GM10266 (cell line): ENCODE measurements at regions not wholly inside any gene's neighbourhood (a gene's known extent, or its start where the extent isn't known, plus 50 kb on each side); places are given as distances from the start of the nearest gene placed in this dataset.

Experiments used
- DNase-seq: peaks from one replicate; pipeline ENCODE4 v3.0.0; 2012; ENCODE audit errors: extremely low spot score
- TF ChIP-seq, protein P1 (sequence below): IDR thresholded peaks from 2 replicates; pipeline ENCODE4 v1.5.1; 2012; ENCODE audit warnings: mild to moderate bottlenecking, low read depth; ENCODE audit not compliant: control insufficient read depth, insufficient read depth; ENCODE audit errors: missing control alignments

- DNase-seq = no peak
- TF ChIP-seq, protein P1, sequence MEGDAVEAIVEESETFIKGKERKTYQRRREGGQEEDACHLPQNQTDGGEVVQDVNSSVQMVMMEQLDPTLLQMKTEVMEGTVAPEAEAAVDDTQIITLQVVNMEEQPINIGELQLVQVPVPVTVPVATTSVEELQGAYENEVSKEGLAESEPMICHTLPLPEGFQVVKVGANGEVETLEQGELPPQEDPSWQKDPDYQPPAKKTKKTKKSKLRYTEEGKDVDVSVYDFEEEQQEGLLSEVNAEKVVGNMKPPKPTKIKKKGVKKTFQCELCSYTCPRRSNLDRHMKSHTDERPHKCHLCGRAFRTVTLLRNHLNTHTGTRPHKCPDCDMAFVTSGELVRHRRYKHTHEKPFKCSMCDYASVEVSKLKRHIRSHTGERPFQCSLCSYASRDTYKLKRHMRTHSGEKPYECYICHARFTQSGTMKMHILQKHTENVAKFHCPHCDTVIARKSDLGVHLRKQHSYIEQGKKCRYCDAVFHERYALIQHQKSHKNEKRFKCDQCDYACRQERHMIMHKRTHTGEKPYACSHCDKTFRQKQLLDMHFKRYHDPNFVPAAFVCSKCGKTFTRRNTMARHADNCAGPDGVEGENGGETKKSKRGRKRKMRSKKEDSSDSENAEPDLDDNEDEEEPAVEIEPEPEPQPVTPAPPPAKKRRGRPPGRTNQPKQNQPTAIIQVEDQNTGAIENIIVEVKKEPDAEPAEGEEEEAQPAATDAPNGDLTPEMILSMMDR = no peak
Measured at GRCh38 chr1:118744420-118744819, 243.7 kb downstream of the TBX15 start.

- TF ChIP-seq, protein P1 = no peak
- DNase-seq = no peak
Measured at GRCh38 chr1:118739501-118739900, 248.6 kb downstream of the TBX15 start.

- TF ChIP-seq, protein P1 = no peak
- DNase-seq = no peak
Measured at GRCh38 chr1:118736322-118736721, 251.8 kb downstream of the TBX15 start.

GRCh38 chr1:118717893-118718292 lies 270.2 kb downstream of the TBX15 start:
- TF ChIP-seq, protein P1 = no peak
- DNase-seq = no peak

GRCh38 chr1:118716775-118717174 lies 271.4 kb downstream of the TBX15 start:
- DNase-seq = no peak
- TF ChIP-seq, protein P1 = peak; percentile 10

DNA sequence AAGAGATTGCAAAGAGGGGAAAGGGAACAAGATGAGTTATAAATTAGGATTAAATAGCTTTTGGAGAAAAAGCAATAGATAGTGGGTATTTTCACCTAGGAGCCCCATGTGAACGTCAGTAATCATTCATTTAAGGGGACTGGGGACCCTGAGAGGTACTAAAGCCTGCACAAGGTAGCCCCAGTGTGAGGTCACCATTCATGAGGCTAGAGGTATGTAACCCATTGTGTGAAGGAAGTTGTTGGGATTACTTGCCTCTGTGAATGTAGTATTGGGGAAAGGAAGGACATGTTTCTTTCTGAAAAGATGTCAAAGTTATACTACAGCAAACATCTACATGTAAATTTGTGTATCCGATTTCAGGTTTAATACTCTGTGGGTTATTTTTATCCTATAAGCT lies 276.8 kb downstream of the TBX15 start:
- TF ChIP-seq, protein P1 = no peak
- DNase-seq = no peak

DNA sequence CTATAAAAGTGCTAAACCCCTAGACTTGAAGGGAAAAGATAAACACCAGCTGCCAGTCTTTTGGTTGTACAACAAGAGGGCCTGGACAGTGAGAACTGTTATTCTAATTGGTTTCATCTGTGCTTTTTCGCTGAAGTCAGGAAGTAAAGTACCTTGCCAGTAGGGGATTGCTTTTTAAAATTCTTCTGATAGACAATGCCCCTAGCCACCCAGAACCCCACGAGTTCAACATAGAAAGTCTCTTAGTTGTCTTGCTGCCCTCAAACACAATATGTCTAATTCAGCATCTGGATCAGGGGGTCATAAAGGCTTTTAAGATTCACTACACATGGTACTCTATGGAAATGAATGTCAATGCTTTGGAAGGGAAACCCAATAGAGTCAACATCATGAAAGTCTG lies 289.2 kb downstream of the TBX15 start:
- DNase-seq = no peak
- TF ChIP-seq, protein P1 = no peak
